ENCODE measurements at regions not wholly inside any gene's neighbourhood (a gene's known extent, or its start where the extent isn't known, plus 50 kb on each side); places are given as distances from the start of the nearest gene placed in this dataset.

GRCh38 chr7:153397906-153398305 lies 638.4 kb downstream of the ACTR3B start:
- TF ChIP-seq ATF6 (CRISPR knock-in tag; IDR thresholded peaks at IDR 0.05) (no peak), CTCF (IDR thresholded peaks at IDR 0.05) (no peak), SP1 (CRISPR knock-in tag; conservative IDR thresholded peaks at IDR 0.05) (no peak), FOXP1 (CRISPR knock-in tag; IDR thresholded peaks at IDR 0.05; ENCODE audit: borderline replicate concordance) (no peak), ZNF416 (CRISPR knock-in tag; IDR thresholded peaks at IDR 0.05) (no peak), ZNF232 (CRISPR knock-in tag; IDR thresholded peaks at IDR 0.05) (no peak), CREB1 (CRISPR knock-in tag; IDR thresholded peaks at IDR 0.05) (no peak), ATF3 (CRISPR knock-in tag; conservative IDR thresholded peaks at IDR 0.05) (no peak), ZNF121 (CRISPR knock-in tag; IDR thresholded peaks at IDR 0.05) (no peak), NR2C2 (CRISPR knock-in tag; IDR thresholded peaks at IDR 0.05) (no peak), MAX (CRISPR knock-in tag; IDR thresholded peaks at IDR 0.05) (no peak), MXD4 (CRISPR knock-in tag; IDR thresholded peaks at IDR 0.05; ENCODE audit: borderline replicate concordance) (no peak), GTF2I (CRISPR knock-in tag; conservative IDR thresholded peaks at IDR 0.05) (no peak)

Measured in WTC11 (cell line).